H9 (cell line): ENCODE measurements at regions not wholly inside any gene's neighbourhood (a gene's known extent, or its start where the extent isn't known, plus 50 kb on each side); places are given as distances from the start of the nearest gene placed in this dataset.

Experiments used
- DNase-seq: peaks from one replicate; pipeline ENCODE4 v3.0.0-alpha.2; 2017
- H2AFZ ChIP-seq: one replicate; pipeline ENCODE4 v1.6.1; 2013; ENCODE audit warnings: mild to moderate bottlenecking, low read length, control low read depth, moderate library complexity
- H2AK5ac ChIP-seq: 2 replicates; pipeline ENCODE4 v1.6.1; 2013; ENCODE audit warnings: low read length, control low read depth, mixed read lengths; ENCODE audit not compliant: insufficient read length
- H2BK120ac ChIP-seq: one replicate; pipeline ENCODE4 v1.6.1; 2013; ENCODE audit warnings: low read depth, mild to moderate bottlenecking, low read length, control low read depth, inconsistent platforms; ENCODE audit not compliant: poor library complexity, severe bottlenecking
- H2BK12ac ChIP-seq: 2 replicates; pipeline ENCODE4 v1.6.1; 2013; ENCODE audit warnings: low read length, control low read depth, mixed read lengths, low read depth; ENCODE audit not compliant: insufficient read length
- H2BK15ac ChIP-seq: 2 replicates; pipeline ENCODE4 v1.6.1; 2013; ENCODE audit warnings: low read depth, low read length, control low read depth
- H2BK20ac ChIP-seq: one replicate; pipeline ENCODE4 v1.6.1; 2013; ENCODE audit warnings: low read depth, mild to moderate bottlenecking, low read length, control low read depth, inconsistent platforms; ENCODE audit not compliant: poor library complexity, severe bottlenecking
- H2BK5ac ChIP-seq: 2 replicates; pipeline ENCODE4 v1.6.1; 2013; ENCODE audit warnings: low read length, control low read depth, mixed read lengths; ENCODE audit not compliant: insufficient read length
- H3K14ac ChIP-seq: 2 replicates; pipeline ENCODE4 v1.6.1; 2013; ENCODE audit warnings: low read length, control low read depth; ENCODE audit not compliant: insufficient read depth
- H3K18ac ChIP-seq: 2 replicates; pipeline ENCODE4 v1.6.1; 2013; ENCODE audit warnings: low read depth, mild to moderate bottlenecking, mixed read lengths, low read length, control low read depth; ENCODE audit not compliant: insufficient read length
- H3K23ac ChIP-seq: 2 replicates; pipeline ENCODE4 v1.6.1; 2013; ENCODE audit warnings: low read length, control low read depth, mixed read lengths, low read depth; ENCODE audit not compliant: insufficient read length
- H3K23me2 ChIP-seq: 2 replicates; pipeline ENCODE4 v1.6.1; 2013; ENCODE audit warnings: low read depth, mild to moderate bottlenecking, mixed read lengths, low read length, control low read depth; ENCODE audit not compliant: insufficient read length, poor library complexity, severe bottlenecking
- H3K27ac ChIP-seq: 2 replicates; pipeline ENCODE4 v1.5.1; 2013; ENCODE audit warnings: low read length, control low read depth, mixed read lengths, low read depth; ENCODE audit not compliant: insufficient read length
- H3K27me3 ChIP-seq: 2 replicates; pipeline ENCODE4 v1.6.1; 2013; ENCODE audit warnings: low read length, control low read depth, inconsistent platforms; ENCODE audit not compliant: insufficient read depth
- H3K4ac ChIP-seq: 2 replicates; pipeline ENCODE4 v1.6.1; 2013; ENCODE audit warnings: low read depth, mild to moderate bottlenecking, control low read depth, inconsistent platforms, low read length, moderate library complexity
- H3K4me1 ChIP-seq: 2 replicates; pipeline ENCODE4 v1.6.1; 2013; ENCODE audit warnings: low read length, control low read depth, inconsistent platforms; ENCODE audit not compliant: insufficient read depth
- H3K4me2 ChIP-seq: 2 replicates; pipeline ENCODE4 v1.6.1; 2013; ENCODE audit warnings: low read length, control low read depth, mixed read lengths; ENCODE audit not compliant: insufficient read length, insufficient read depth
- H3K56ac ChIP-seq: 2 replicates; pipeline ENCODE4 v1.6.1; 2013; ENCODE audit warnings: low read depth, mild to moderate bottlenecking, mixed read lengths, low read length, control low read depth; ENCODE audit not compliant: insufficient read length
- H3K79me1 ChIP-seq: 2 replicates; pipeline ENCODE4 v1.6.1; 2013; ENCODE audit warnings: low read depth, mild to moderate bottlenecking, moderate library complexity, low read length, control low read depth, inconsistent platforms; ENCODE audit not compliant: insufficient read depth, poor library complexity, severe bottlenecking
- H3K79me2 ChIP-seq: 2 replicates; pipeline ENCODE4 v1.6.1; 2013; ENCODE audit warnings: low read length, control low read depth, inconsistent platforms; ENCODE audit not compliant: insufficient read depth
- H3K9ac ChIP-seq: 2 replicates; pipeline ENCODE4 v1.6.1; 2013; ENCODE audit warnings: low read length, control low read depth, mixed read lengths; ENCODE audit not compliant: insufficient read length; ENCODE audit errors: extremely low read depth
- H3K9me3 ChIP-seq: one replicate; pipeline ENCODE4 v1.6.1; 2013; ENCODE audit warnings: low read depth, low read length, inconsistent platforms; ENCODE audit not compliant: control insufficient read depth
- H3T11ph ChIP-seq: one replicate; pipeline ENCODE4 v1.6.1; 2013; ENCODE audit warnings: mild to moderate bottlenecking, low read length, control low read depth, inconsistent platforms
- H4K20me1 ChIP-seq: one replicate; pipeline ENCODE4 v1.6.1; 2013; ENCODE audit not compliant: control insufficient read depth, insufficient read length, insufficient read depth
- H4K5ac ChIP-seq: 2 replicates; pipeline ENCODE4 v1.6.1; 2013; ENCODE audit warnings: low read depth, mild to moderate bottlenecking, mixed read lengths, low read length, control low read depth; ENCODE audit not compliant: insufficient read length
- H4K8ac ChIP-seq: replicated peaks from 2 replicates; pipeline ENCODE4 v1.6.1; 2013; ENCODE audit warnings: low read length, control low read depth, mixed read lengths, low read depth; ENCODE audit not compliant: insufficient read length
- H4K91ac ChIP-seq: 2 replicates; pipeline ENCODE4 v1.6.1; 2013; ENCODE audit warnings: low read depth, mild to moderate bottlenecking, moderate library complexity, mixed read lengths, low read length, control low read depth; ENCODE audit not compliant: insufficient read length
- H3K27ac Mint-ChIP-seq, 3 experiments: 2 replicates in 2 of 3; 3 replicates in 1 of 3; pipeline ENCODE4 v1.8.0; 2020 to 2021; ENCODE audit warnings: mixed read lengths in 3 of 3, mild to moderate bottlenecking in 1 of 3, moderate library complexity in 1 of 3
- H3K27me3 Mint-ChIP-seq: 2 replicates; pipeline ENCODE4 v1.8.0; 2021; ENCODE audit warnings: low read depth, mild to moderate bottlenecking, moderate library complexity, mixed read lengths
- H3K36me3 Mint-ChIP-seq, 3 experiments: 2 replicates in 2 of 3; 3 replicates in 1 of 3; pipeline ENCODE4 v1.8.0; 2020 to 2021; ENCODE audit warnings: low read depth in 3 of 3, mixed read lengths in 3 of 3; ENCODE audit not compliant: insufficient read depth in 1 of 3
- H3K4me1 Mint-ChIP-seq, 2 experiments: 2 replicates each; pipeline ENCODE4 v1.8.0; 2020; ENCODE audit warnings: mixed read lengths in 2 of 2
- H3K4me3 Mint-ChIP-seq, 2 experiments: 2 replicates in 1 of 2; 3 replicates in 1 of 2; pipeline ENCODE4 v1.8.0; 2020 to 2021; ENCODE audit warnings: mild to moderate bottlenecking in 2 of 2, mixed read lengths in 2 of 2, moderate library complexity in 1 of 2
- H3K9me3 Mint-ChIP-seq, 2 experiments: 2 replicates in 1 of 2; 3 replicates in 1 of 2; pipeline ENCODE4 v1.8.0; 2020; ENCODE audit warnings: mild to moderate bottlenecking in 2 of 2, mixed read lengths in 2 of 2, moderate library complexity in 1 of 2
- CTCF ChIP-seq: fragments of 200-600 bp; sonication (generic); conservative IDR thresholded peaks from 3 replicates; pipeline ENCODE4 v1.8.0; 2021; ENCODE audit warnings: antibody characterized with exemption, mild to moderate bottlenecking
- WGBS: extraction: QIAGEN DNeasy Blood & Tissue Kit; methylation state at CpG from one replicate; pipeline ENCODE4 v1.1.7; 2013; ENCODE audit warnings: missing lambda C conversion rate, low lambda C conversion rate, mixed read lengths; ENCODE audit not compliant: insufficient read length; ENCODE audit errors: extremely low coverage; 5-methylcytosine and 5-hydroxymethylcytosine counted together

GRCh38 chr14:66041582-66041981 lies 444.6 kb upstream of the CCDC196 start:
- Histone ChIP-seq H4K5ac (no peak overlapping the region), H2BK120ac (no peak overlapping the region), H2BK5ac (no peak overlapping the region), H3K9me3 (no peaks in the 10 kb centered on the region), H3K4me1 (0 out of 2 replicates have a peak, but pooled peaks cover 2% of the 10 kb centered on the region), H2BK20ac (no peak overlapping the region), H2AK5ac (no peak overlapping the region), H4K91ac (no peak overlapping the region), H3K27me3 (no peaks in the 10 kb centered on the region), H3K18ac (no peak overlapping the region), H3K9ac (no peak overlapping the region), H2AFZ (no peak overlapping the region), H3K4me2 (no peak overlapping the region), H3K23ac (no peak overlapping the region), H3K14ac (no peak overlapping the region), H3K79me1 (no peaks in the 10 kb centered on the region), H3K4ac (no peak overlapping the region), H3K56ac (no peak overlapping the region), H4K8ac (no peak overlapping the region), H2BK15ac (no peak overlapping the region), H4K20me1 (no peaks in the 10 kb centered on the region), H3K27ac (no peak overlapping the region), H3K79me2 (no peaks in the 10 kb centered on the region), H3K23me2 (no peaks in the 10 kb centered on the region), H2BK12ac (no peak overlapping the region), H3T11ph (no peak overlapping the region)
- Mint-ChIP-seq H3K4me1 (peaks cover 7 to 11% of the 10 kb centered on the region in 2 experiments), H3K4me3 (no peak overlapping the region), H3K27me3 (peaks cover 3% of the 10 kb centered on the region; the same call in 1 of the 2 replicates), H3K36me3 (peaks cover 0 to 2% (median 0%) of the 10 kb centered on the region in 3 experiments; a peak in 1 of 7 replicates), H3K9me3 (peaks cover 0 to 4% of the 10 kb centered on the region in 2 experiments; a peak in 1 of 5 replicates), H3K27ac (no peak overlapping the region; a peak in 1 of 7 replicates)
- DNase-seq, result no peak
- TF ChIP-seq CTCF, result no peak
- no CpG with 5 or more reads among the region's 6 CpGs for WGBS
